ENCODE measurements at regions not wholly inside any gene's neighbourhood (a gene's known extent, or its start where the extent isn't known, plus 50 kb on each side); places are given as distances from the start of the nearest gene placed in this dataset.

- no peaks in the 10 kb centered on the region for H3F3A ChIP-seq (ENCODE audit: control insufficient read depth, insufficient read depth)
- H3K4me3 ChIP-seq (ENCODE audit: low read length), result no peak overlapping the region
- H3K4me1 ChIP-seq (ENCODE audit: control insufficient read depth, low read length), result no peaks in the 10 kb centered on the region
- H3K79me2 ChIP-seq (ENCODE audit: control insufficient read depth, low read length), result no peaks in the 10 kb centered on the region
- no peaks in the 10 kb centered on the region for H3K27me3 ChIP-seq (ENCODE audit: control insufficient read depth, low read length)
- H3K4me2 ChIP-seq (ENCODE audit: low read length), result no peak overlapping the region
- TF ChIP-seq EZH2phosphoT487 (IDR thresholded peaks at IDR 0.05; ENCODE audit: borderline replicate concordance, low read length), result no peak
- no peak for TF ChIP-seq CTCF (IDR thresholded peaks at IDR 0.05; ENCODE audit: low read depth, low read length, poor library complexity, severe bottlenecking)
- no peaks in the 10 kb centered on the region; the same call in 1 of the 2 replicates for H3K9me3 ChIP-seq (ENCODE audit: control insufficient read depth, insufficient read depth, low read length)
- H3K9me2 ChIP-seq (replicated peaks; ENCODE audit: control insufficient read depth, low read length), result no peaks in the 10 kb centered on the region
- H4K20me1 ChIP-seq (ENCODE audit: control insufficient read depth, insufficient read depth, low read depth, low read length), result no peaks in the 10 kb centered on the region
- H3K36me3 ChIP-seq (ENCODE audit: control insufficient read depth, low read length), result no peaks in the 10 kb centered on the region
- no peak overlapping the region for H3K27ac ChIP-seq (ENCODE audit: low read depth, low read length)
Measured at GRCh38 chr2:2851316-2851715, 520.2 kb upstream of the MYT1L start.

GRCh38 chr2:2850859-2851258 is 519.8 kb upstream of the MYT1L start:
- Histone ChIP-seq H3K9me3 (ENCODE audit: control insufficient read depth, insufficient read depth, low read length) (no peaks in the 10 kb centered on the region; the same call in 1 of the 2 replicates), H3K79me2 (ENCODE audit: control insufficient read depth, low read length) (no peaks in the 10 kb centered on the region), H3K9me2 (replicated peaks; ENCODE audit: control insufficient read depth, low read length) (no peaks in the 10 kb centered on the region), H3K27ac (ENCODE audit: low read depth, low read length) (no peak overlapping the region), H3K4me2 (ENCODE audit: low read length) (no peak overlapping the region), H3K4me3 (ENCODE audit: low read length) (no peak overlapping the region), H3F3A (ENCODE audit: control insufficient read depth, insufficient read depth) (no peaks in the 10 kb centered on the region), H3K36me3 (ENCODE audit: control insufficient read depth, low read length) (no peaks in the 10 kb centered on the region), H3K27me3 (ENCODE audit: control insufficient read depth, low read length) (no peaks in the 10 kb centered on the region), H3K4me1 (ENCODE audit: control insufficient read depth, low read length) (no peaks in the 10 kb centered on the region), H4K20me1 (ENCODE audit: control insufficient read depth, insufficient read depth, low read depth, low read length) (no peaks in the 10 kb centered on the region)
- TF ChIP-seq CTCF (IDR thresholded peaks at IDR 0.05; ENCODE audit: low read depth, low read length, poor library complexity, severe bottlenecking) (no peak), EZH2phosphoT487 (IDR thresholded peaks at IDR 0.05; ENCODE audit: borderline replicate concordance, low read length) (no peak)

GRCh38 chr2:2850218-2850755 is 519.2 kb upstream of the MYT1L start:
- Histone ChIP-seq H3K27ac (ENCODE audit: low read depth, low read length) (no peak overlapping the region), H3K36me3 (ENCODE audit: control insufficient read depth, low read length) (no peaks in the 10 kb centered on the region), H3K9me3 (ENCODE audit: control insufficient read depth, insufficient read depth, low read length) (no peaks in the 10 kb centered on the region; the same call in 1 of the 2 replicates), H3F3A (ENCODE audit: control insufficient read depth, insufficient read depth) (no peaks in the 10 kb centered on the region), H3K4me2 (ENCODE audit: low read length) (no peak overlapping the region), H4K20me1 (ENCODE audit: control insufficient read depth, insufficient read depth, low read depth, low read length) (no peaks in the 10 kb centered on the region), H3K4me3 (ENCODE audit: low read length) (no peak overlapping the region), H3K9me2 (replicated peaks; ENCODE audit: control insufficient read depth, low read length) (no peaks in the 10 kb centered on the region), H3K79me2 (ENCODE audit: control insufficient read depth, low read length) (no peaks in the 10 kb centered on the region), H3K4me1 (ENCODE audit: control insufficient read depth, low read length) (no peaks in the 10 kb centered on the region), H3K27me3 (ENCODE audit: control insufficient read depth, low read length) (no peaks in the 10 kb centered on the region)
- TF ChIP-seq EZH2phosphoT487 (IDR thresholded peaks at IDR 0.05; ENCODE audit: borderline replicate concordance, low read length) (no peak), CTCF (IDR thresholded peaks at IDR 0.05; ENCODE audit: low read depth, low read length, poor library complexity, severe bottlenecking) (no peak)

All from DOHH2 (cell line).